HG03378 (cell line): ENCODE measurements at regions not wholly inside any gene's neighbourhood (a gene's known extent, or its start where the extent isn't known, plus 50 kb on each side); places are given as distances from the start of the nearest gene placed in this dataset.
"Not testable (repeated sequence)": the region's sequence is repeated elsewhere in the genome, so short reads cannot be mapped to it uniquely, and the experiment has no call there.

ENCODE experiments used
- ATAC-seq: cut with Tn5 transposase; IDR thresholded peaks from one replicate; pipeline ENCODE4 v1.9.1; 2021; ENCODE audit warnings: mild to moderate bottlenecking, moderate library complexity; ENCODE audit not compliant: unreplicated experiment

- no peak for ATAC-seq
Observed at GRCh38 chr1:240722788-240723187, 110.8 kb upstream of the GREM2 start.

GRCh38 chr1:240720976-240721375, 109.0 kb upstream of the GREM2 start:
- no peak for ATAC-seq

DNA sequence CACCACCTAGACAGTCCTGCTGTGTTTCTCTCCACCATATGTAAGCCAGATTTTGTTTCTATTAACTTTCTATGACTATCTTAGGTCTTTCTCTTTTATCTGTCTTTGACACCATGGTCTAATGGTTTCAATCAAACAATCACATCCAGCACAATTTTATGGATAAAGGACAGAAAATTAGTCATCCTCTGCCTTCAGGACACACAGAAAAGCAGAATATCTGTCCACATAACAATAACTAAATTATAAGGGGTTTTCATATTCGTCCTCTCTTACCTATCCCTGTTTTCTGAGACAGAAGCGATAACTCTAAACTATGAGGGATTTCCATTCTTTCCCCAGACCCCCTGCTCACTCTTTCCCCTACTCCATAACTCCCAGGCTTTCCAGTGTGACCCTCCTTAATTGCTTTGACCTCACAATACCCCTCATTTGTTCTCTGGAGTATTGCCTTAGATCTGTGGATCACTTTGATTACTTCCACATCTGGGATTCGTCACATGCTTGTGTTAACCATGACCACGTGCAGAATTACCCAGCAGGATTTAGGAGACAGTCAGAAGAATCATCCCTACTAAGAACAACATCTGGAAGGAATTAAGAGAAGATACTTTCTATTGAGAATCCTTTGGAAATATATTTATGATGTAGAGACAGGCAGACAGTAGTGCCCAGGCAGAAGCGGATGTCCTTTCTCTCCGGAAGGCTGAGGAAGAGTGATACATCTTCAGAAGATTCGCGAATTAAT, 108.2 kb upstream of the GREM2 start:
- no peak for ATAC-seq

DNA sequence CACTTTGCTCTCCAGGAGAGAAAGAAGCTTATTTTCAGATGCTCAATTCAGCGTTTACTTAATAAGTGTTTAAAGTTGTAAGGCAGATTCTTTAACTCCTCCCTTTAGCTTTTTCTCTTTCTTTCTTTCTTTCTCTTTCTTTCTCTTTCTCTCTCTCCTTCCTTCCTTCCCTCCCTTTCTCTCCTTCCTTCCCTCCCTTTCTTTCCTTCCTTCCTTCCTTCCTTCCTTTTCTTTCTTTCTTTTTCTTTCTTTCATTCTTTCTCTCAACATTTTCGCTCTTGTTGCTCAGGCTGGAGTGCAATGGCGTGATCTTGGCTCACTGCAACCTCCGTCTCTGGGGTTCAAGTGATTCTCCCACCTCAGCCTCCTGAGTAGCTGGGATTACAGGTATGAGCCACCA, 104.6 kb upstream of the GREM2 start:
- ATAC-seq = not testable (repeated sequence)

DNA sequence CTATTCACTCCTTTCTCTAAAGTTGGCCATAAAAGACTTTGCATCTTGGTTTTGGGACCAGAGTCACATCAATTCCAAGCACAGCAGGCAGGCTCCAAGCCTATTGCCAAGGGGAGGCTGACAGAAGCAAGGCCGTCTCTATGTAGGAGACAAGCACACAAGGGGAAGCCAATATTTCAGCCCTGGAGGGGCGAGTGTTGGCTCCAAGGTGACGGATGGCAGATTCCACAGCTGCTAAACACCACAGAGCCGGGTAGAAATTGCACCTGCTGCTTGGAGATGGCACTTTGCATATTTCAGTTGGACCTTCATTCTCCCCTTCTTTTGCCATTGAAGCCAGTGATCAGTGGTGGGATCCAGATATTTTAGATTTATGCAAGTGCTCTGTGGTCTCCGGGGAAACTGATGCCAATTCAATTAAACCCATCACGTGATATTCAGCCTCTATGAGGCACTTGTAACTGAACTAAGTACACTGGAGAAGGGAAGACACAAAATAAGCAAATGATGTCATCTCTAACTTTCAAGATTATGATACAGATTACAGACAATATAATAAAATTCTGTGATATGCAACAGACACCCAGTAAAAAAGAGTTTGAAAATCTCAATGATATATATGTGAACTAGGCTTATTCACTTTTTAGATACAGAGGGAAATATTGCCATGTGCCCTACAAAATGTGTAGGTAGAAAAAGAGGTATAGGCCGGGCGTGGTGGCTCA, 102.8 kb upstream of the GREM2 start:
- ATAC-seq = no peak

DNA sequence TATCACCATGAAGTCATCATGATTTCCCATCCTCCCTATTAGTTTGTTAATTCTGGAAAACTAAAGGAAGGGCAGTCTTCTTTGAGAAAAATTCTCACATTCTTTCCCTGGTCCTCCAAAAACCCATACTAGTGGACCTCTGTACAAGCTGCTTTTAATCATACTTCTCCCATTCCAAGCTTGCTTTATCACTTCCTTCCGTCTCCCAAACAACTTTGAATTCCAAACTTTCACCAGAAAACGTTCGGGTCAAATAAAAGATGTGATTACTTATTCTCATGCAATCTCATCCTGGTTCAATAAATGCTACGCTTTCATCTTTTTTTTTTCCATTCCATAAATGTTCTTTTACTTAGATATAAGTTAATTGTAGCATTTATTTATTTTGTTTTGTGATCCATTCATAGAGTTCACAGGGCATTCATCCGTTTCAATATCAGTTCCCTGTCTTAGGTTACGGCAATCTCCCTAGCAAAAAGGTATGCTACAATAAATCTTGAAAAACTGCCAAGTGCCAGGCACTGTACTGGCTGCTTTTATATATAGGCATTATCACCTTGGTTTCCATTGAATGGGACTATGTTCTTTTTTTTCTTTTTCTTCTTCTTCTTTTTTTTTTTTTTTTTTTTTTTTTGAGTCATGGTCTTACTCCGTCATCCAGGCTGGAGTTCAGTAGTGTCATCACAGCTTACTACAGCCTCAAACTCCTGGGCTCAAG, 100.2 kb upstream of the GREM2 start:
- ATAC-seq = no peak

DNA sequence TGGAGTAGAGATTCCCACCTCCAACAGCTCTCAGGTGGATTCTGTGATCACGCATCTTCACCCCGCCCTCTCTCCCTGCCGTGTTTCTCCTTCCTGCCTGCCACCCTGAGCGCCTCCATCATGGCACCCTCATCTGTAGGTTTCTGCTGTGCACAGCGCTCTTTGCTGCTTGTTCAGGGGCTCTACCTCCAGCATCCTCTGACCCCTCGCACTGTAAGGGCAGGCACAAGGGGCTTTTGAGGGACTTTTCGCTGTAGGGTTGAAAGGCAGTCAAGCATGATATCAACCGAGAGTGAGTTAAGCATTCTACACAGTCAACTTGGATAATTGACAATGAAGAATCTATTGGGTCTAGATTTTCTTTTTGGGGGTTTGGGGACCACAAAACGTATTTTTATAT, 99.1 kb upstream of the GREM2 start:
- no peak for ATAC-seq

- ATAC-seq = no peak
Observed at GRCh38 chr1:240709676-240710075, 97.7 kb upstream of the GREM2 start.

DNA sequence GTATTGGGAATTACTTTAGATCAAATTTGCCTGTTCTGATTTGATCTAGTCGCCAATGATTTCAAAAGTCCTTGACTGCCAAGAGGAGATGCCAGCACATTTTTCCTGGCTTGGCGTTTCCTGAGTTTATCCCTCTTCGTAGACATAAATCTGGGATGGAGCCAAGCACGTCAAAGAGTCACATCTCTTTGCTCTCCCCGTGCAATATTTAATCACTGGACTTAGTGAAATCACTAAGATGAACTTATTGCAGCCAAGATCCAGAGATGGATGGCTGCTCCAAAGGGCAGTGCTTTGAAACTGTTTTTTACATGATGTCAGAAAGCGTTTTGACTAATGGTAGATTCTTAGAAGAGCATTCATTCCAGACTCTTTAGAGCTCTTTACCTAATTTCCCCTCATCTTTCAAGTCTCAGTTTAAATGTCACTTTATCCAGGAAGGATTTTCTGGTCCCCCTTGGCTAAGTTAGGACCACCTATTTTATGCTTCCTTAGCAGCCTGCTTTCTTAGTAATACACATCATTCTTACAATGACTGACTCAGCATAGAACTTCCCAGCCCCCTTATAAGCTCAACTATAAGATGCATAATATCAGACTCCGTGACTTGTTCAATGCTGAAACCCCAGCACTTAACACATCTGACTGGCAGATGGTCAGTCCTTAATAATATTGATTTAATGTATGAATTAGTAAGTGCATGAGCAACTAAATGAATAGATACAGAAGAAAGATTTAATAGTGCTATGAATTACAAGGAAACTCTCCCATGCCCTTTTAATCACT, 94.4 kb upstream of the GREM2 start:
- no peak for ATAC-seq

GRCh38 chr1:240705579-240705978, 93.6 kb upstream of the GREM2 start:
- no peak for ATAC-seq

DNA sequence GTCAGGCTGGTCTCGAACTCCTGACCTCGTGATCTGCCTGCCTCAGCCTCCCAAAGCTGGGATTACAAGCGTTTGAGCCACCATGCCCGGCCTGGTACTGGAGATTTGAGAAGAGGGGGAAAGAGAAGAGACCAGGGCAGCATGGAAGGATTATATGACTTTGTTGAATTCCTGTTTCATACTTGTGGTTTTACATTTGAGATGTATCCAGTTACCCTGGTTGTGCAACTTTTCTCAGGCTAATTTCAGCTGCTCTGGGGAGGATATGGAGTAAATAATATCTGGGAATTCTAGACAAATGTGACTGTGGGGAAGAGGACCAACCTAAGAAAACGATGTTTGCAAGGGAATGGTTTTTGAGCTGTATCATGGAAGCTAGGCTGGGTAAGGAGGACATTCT, 89.5 kb upstream of the GREM2 start:
- ATAC-seq = no peak

DNA sequence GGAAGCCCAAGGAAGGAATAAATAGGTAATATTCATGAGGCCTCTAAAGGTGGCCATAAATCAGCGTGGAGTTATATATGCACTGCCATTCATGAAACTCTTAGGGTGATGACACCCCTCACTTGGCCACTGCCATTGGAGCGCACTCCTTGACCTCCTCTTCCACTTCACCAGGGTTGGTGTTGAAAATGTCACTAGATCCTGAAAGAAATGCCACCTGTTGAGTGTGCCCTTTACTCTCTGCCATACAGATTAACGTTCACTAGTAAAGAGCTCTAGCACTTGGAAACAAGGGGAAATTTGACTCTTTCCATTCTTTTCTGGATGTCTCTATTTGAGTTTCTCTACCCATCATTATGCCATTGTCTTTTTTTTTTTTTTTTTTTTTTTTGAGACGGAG, 83.5 kb upstream of the GREM2 start:
- ATAC-seq = no peak

- no peak for ATAC-seq
Observed at GRCh38 chr1:240693844-240694243, 81.9 kb upstream of the GREM2 start.

DNA sequence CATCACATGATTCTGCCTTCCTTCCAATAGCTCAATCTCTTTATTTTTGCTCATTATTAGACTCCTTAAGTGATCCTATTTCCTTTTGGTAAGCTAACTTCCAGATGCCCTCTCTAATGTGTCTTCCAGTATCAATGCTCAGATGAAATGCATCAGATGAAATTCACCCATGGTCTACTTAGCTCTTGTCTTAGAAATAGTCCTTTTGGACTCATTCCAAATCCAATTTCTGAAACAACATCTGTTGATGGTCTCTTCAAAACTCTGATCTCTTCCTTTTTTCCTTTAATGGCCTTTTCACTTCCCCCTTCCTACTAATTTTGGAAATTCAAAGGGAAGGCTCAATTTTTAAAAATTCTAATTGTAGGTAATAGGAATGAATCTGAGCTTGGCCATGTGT, 81.1 kb upstream of the GREM2 start:
- no peak for ATAC-seq

DNA sequence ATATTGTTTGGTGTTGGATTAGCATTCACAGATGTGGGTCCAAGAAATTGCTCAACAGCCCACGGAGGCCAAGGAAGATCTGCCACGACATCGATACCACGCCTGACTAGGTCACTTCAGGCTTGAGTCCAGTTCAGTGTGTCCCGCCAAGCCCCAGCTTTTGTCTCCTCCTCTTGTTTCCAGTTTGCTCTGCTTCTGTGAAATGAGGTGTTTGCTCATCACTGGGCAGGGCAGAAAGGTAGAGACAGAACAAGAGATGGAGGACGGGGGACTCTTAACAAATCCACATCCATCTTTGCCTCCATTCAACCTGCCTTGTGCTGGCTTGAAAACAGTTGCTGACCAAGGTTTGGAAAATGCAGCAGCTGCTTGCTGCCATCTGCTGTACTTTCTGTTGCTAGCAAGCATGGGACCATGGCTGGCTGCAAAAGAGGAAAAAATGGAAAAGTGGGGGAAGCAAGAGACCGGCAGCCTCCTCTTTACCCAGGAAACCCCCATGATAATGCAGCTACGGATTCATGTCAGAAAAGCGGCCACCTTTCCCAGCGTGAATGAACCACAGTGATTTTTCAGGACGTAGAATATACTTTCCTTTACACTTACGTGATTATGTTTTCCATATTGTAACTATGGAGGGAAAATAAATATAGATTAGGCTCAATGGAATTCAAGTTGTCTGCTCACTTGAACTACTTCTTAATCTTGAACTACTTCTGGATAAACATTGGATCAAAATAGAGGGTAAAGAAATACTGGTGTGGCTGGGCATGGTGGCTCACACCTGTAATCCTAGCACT, 80.2 kb upstream of the GREM2 start:
- no peak for ATAC-seq

- ATAC-seq = no peak
Observed at GRCh38 chr1:240691501-240691900, 79.5 kb upstream of the GREM2 start.

DNA sequence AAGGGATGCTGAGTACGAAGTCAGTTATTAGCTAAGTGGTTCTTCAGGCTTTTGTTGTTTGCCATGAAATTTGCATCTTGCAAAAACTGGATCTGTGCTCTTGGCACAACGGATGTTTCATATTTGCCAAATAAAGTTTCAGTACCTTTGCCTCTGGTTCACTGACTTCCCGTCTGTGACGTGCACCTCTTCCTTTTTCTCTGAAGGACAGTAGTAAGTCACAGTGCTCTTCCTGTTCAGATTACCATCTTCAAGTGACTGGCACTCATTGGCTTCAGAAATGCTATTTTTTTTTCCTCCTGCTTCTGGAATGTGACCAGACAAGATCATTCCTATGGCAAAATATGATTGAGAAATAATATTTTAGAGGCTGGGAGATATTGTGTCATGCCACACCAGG, 75.9 kb upstream of the GREM2 start:
- peak; percentile 90 for ATAC-seq

GRCh38 chr1:240683576-240683975, 71.6 kb upstream of the GREM2 start:
- ATAC-seq = no peak

DNA sequence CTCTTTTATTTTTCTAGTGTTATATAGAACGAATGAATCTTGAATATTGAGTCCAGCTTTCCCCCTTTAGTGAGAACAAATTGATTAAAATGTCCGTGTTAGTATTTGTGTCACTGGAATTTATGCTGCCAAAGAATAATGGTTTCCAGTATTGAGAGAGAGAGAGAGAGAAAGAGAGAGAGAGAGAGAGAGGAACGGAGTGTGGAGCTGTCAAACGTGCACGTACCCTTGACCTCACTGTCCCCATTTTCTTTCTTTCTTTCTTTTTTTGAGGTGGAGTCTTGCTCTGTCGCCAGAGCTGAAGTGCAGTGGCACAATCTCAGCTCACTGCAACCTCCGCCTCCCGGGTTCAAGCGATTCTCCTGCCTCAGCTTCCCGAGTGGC, 70.9 kb upstream of the GREM2 start:
- no peak for ATAC-seq

- no peak for ATAC-seq
Observed at GRCh38 chr1:240682166-240682858, 70.4 kb upstream of the GREM2 start.
